A549 (cell line): ENCODE measurements at regions not wholly inside any gene's neighbourhood (a gene's known extent, or its start where the extent isn't known, plus 50 kb on each side); places are given as distances from the start of the nearest gene placed in this dataset.

ENCODE experiments used
- ATAC-seq, 2 experiments: fragments of 200-7000 bp in 1 of 2; fragments of >200 bp in 1 of 2; cut with Nextera tagmentation in 1 of 2; cut with Tn5 transposase in 1 of 2; 3 replicates each; pipeline versions ENCODE4 v1.8.0 to v1.9.1; 2018 to 2020; ENCODE audit warnings: mild to moderate bottlenecking in 1 of 2, moderate library complexity in 1 of 2
- CTCF ChIA-PET: fragments of 300-600 bp; sonication (Branson Sonifier 250); formaldehyde crosslinking; extraction: SDS; loops from one replicate; lab custom pipeline; 2021; ENCODE audit warnings: antibody characterized with exemption, inconsistent platforms; lab: Yijun Ruan, JAX
- POLR2A ChIA-PET: fragments of 350-600 bp; formaldehyde crosslinking; extraction: SDS; loops from one replicate; lab custom pipeline; 2021; ENCODE audit warnings: antibody characterized with exemption, inconsistent platforms; lab: Yijun Ruan, JAX
- DNase-seq, 2 experiments: peaks; one replicate each; pipeline versions ENCODE4 v3.0.0 to v3.0.0-alpha.2; 2011 to 2016; ENCODE audit warnings: low read depth in 1 of 2, low spot score in 1 of 2
- FAIRE-seq: peaks from 2 replicates; lab custom pipeline; 2011; peaks lifted over from hg19 to GRCh38; lab: Jason Lieb, UNC
- H3K27ac ChIP-seq, 2 experiments: fragments of >200 bp; sonication (Bioruptor Twin); formaldehyde crosslinking; 3 replicates each; pipeline ENCODE4 v1.5.1; 2016 to 2017
- H3K4me1 ChIP-seq: fragments of >200 bp; sonication (Bioruptor Twin); formaldehyde crosslinking; 3 replicates; pipeline ENCODE4 v1.6.1; 2016
- H3K4me2 ChIP-seq: fragments of >200 bp; sonication (Bioruptor Twin); formaldehyde crosslinking; 3 replicates; pipeline ENCODE4 v1.6.1; 2016
- H3K4me3 ChIP-seq: fragments of >200 bp; sonication (Bioruptor Twin); formaldehyde crosslinking; 3 replicates; pipeline ENCODE4 v1.5.1; 2016
- H3K9me3 ChIP-seq: fragments of >200 bp; sonication (Bioruptor Twin); formaldehyde crosslinking; 3 replicates; pipeline ENCODE4 v1.6.1; 2016
- CBX2 ChIP-seq: fragments of 200-600 bp; sonication (generic); IDR thresholded peaks from 2 replicates; pipeline ENCODE4 v1.6.1; 2016; ENCODE audit warnings: low read depth, mild to moderate bottlenecking, borderline replicate concordance
- CBX8 ChIP-seq: fragments of 200-600 bp; sonication (generic); IDR thresholded peaks from 2 replicates; pipeline ENCODE4 v1.6.1; 2016
- CEBPB ChIP-seq, 2 experiments: fragments of >200 bp in 1 of 2; sonication (Bioruptor Twin) in 1 of 2; formaldehyde crosslinking in 1 of 2; IDR thresholded peaks; 2 replicates each; pipeline ENCODE4 v1.6.1; 2012 to 2016
- CHD4 ChIP-seq: fragments of 200-600 bp; sonication (generic); IDR thresholded peaks from 2 replicates; pipeline ENCODE4 v1.6.1; 2016; ENCODE audit warnings: antibody characterized with exemption, mild to moderate bottlenecking, borderline replicate concordance
- ELK1 ChIP-seq: fragments of 150-350 bp; IDR thresholded peaks from 2 replicates; pipeline ENCODE4 v1.6.1; 2014; ENCODE audit warnings: low read depth, mild to moderate bottlenecking, low read length
- EP300 ChIP-seq, 2 experiments: fragments of >200 bp; sonication (Bioruptor Twin); formaldehyde crosslinking; IDR thresholded peaks; 2 replicates in 1 of 2; 3 replicates in 1 of 2; pipeline ENCODE4 v1.6.1; 2016 to 2017
- FOSL2 ChIP-seq, 2 experiments: fragments of 450-650 bp in 1 of 2; fragments of >200 bp in 1 of 2; sonication (Bioruptor Twin) in 1 of 2; formaldehyde crosslinking; IDR thresholded peaks; 2 replicates each; pipeline versions ENCODE4 v1.5.0 to v1.6.1; 2016 to 2020; ENCODE audit warnings: mild to moderate bottlenecking in 1 of 2, moderate library complexity in 1 of 2
- HEYL ChIP-seq: fragments of 250-450 bp; sonication (Bioruptor Pico); IDR thresholded peaks from 2 replicates; pipeline ENCODE4 v1.8.0; 2021; ENCODE audit warnings: mild to moderate bottlenecking, moderate library complexity
- HOXA7 ChIP-seq: fragments of 250-450 bp; sonication (Bioruptor Pico); IDR thresholded peaks from 2 replicates; pipeline ENCODE4 v1.5.0; 2020; ENCODE audit warnings: mild to moderate bottlenecking, moderate library complexity
- KDM1A ChIP-seq: fragments of 200-600 bp; sonication (generic); IDR thresholded peaks from 2 replicates; pipeline ENCODE4 v1.6.1; 2016; ENCODE audit warnings: low read depth, mild to moderate bottlenecking
- MAFK ChIP-seq: fragments of 450-650 bp; IDR thresholded peaks from 2 replicates; pipeline ENCODE4 v1.6.1; 2014; ENCODE audit not compliant: partially characterized antibody
- MAX ChIP-seq: IDR thresholded peaks from 2 replicates; pipeline ENCODE4 v1.6.1; 2012
- NR3C1 ChIP-seq: fragments of >200 bp; sonication (Bioruptor Twin); formaldehyde crosslinking; IDR thresholded peaks from 3 replicates; pipeline ENCODE4 v1.6.1; 2017
- PHF8 ChIP-seq: fragments of 200-600 bp; sonication (generic); IDR thresholded peaks from 2 replicates; pipeline ENCODE4 v1.6.1; 2016; ENCODE audit warnings: low read depth, mild to moderate bottlenecking, antibody characterized with exemption, moderate library complexity, borderline replicate concordance
- RAD21 ChIP-seq, 2 experiments: fragments of >200 bp in 1 of 2; sonication (Bioruptor Twin) in 1 of 2; formaldehyde crosslinking in 1 of 2; IDR thresholded peaks in 1 of 2; conservative IDR thresholded peaks in 1 of 2; 2 replicates in 1 of 2; 3 replicates in 1 of 2; pipeline ENCODE4 v1.6.1; 2012 to 2018; ENCODE audit warnings: inconsistent platforms in 1 of 2
- RARB ChIP-seq: fragments of 250-450 bp; sonication (Bioruptor Pico); IDR thresholded peaks from 2 replicates; pipeline ENCODE4 v1.8.0; 2021; ENCODE audit warnings: mild to moderate bottlenecking, moderate library complexity
- RFX5 ChIP-seq: fragments of 450-650 bp; IDR thresholded peaks from 2 replicates; pipeline ENCODE4 v1.7.1; 2014; ENCODE audit warnings: antibody characterized with exemption, mild to moderate bottlenecking, moderate library complexity
- WGBS: methylation state at CpG from one replicate; pipeline ENCODE4 v1.1.6; 2017; ENCODE audit errors: missing lambda C conversion rate; 5-methylcytosine and 5-hydroxymethylcytosine counted together
- TF ChIP-seq, protein P1 (sequence below): fragments of 250-450 bp; sonication (Bioruptor Pico); IDR thresholded peaks from 2 replicates; pipeline ENCODE4 v1.5.0; 2020; ENCODE audit warnings: low read depth, mild to moderate bottlenecking, moderate library complexity

- Histone ChIP-seq H3K4me1 (peaks cover 9% of the 10 kb centered on the region; the same call in 1 of the 3 replicates), H3K9me3 (no peaks in the 10 kb centered on the region), H3K4me3 (no peak overlapping the region), H3K4me2 (no peak overlapping the region), H3K27ac (no peak overlapping the region)
- WGBS: 55% methylated on average over 14 of the region's 16 CpGs
- CTCF ChIA-PET: interaction anchor here (1.0 to 1.8 kb wide), 3 partner anchors 114 to 236 kb away, joined by 3 to 6 read pairs (median 4); no protein-coding TSS in a partner anchor
- FAIRE-seq: no peak
- peak in 1 of 2 experiments; percentile 35 for DNase-seq
- peak; percentile 28 to 62; a peak in 5 of 6 replicates for ATAC-seq
- POLR2A ChIA-PET: no interaction called here
- TF ChIP-seq MAX (no peak), CHD4 (no peak), RFX5 (peak; percentile 81), CBX2 (no peak), HEYL (CRISPR knock-in tag) (no peak), CEBPB (IDR thresholded peaks at IDR 0.05) (no peak)
These were observed 179.6 kb upstream of the TNRC6C start for GRCh38 chr17:77778636-77779489.

DNA sequence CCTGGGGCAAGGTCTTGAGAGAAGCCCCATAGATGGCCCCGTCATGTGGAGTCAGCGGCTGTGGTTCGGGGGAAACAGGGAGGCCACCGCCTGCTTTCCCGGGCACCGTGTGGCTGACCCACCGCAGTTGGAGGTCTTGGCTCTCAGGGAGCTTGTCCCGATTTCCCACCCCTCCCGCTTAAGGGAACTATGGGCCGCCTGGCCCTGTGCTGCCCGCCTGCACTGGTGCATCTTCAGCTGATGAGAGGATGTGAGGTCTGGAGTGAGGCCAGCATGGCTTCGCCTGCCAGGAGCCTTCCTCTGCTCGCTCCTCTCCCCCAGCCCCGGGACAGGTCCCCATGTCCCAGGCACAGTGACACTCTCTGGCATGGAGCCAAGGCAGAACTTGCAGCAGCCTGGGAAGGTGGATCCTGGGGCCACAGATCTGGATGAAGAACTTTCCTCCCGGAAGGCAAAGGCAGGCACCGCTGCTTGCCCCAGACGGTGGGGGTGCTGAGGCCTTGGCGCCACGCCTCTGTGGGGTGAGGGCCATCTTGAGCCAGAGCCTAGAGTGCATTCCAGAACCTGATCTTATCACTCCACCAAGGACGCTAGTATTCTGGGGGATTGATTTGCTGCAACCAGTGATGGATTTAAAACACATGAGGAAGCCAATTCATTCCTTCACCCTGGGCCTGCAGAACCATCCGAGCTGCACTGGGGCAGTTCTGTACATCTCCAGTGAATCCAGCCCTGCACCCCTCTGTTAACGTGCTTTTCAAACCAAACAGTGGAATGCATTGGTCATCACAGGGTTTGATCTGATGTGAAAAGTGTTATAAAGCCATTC is 178.6 kb upstream of the TNRC6C start:
- Histone ChIP-seq H3K4me1 (peaks cover 9% of the 10 kb centered on the region; the same call in 1 of the 3 replicates), H3K4me3 (no peak overlapping the region), H3K9me3 (no peaks in the 10 kb centered on the region), H3K4me2 (no peak overlapping the region), H3K27ac (no peak overlapping the region)
- FAIRE-seq: no peak
- WGBS: 71% methylated on average over 20 of the region's 22 CpGs
- POLR2A ChIA-PET: no interaction called here
- peak in 1 of 2 experiments; percentile 34; a peak in 3 of 6 replicates for ATAC-seq
- CTCF ChIA-PET: interaction anchor here (1.1 to 1.8 kb wide), 2 partner anchors 234 to 237 kb away, joined by 4 to 6 read pairs; no protein-coding TSS in a partner anchor
- DNase-seq: no peak
- TF ChIP-seq CBX8: no peak

DNA sequence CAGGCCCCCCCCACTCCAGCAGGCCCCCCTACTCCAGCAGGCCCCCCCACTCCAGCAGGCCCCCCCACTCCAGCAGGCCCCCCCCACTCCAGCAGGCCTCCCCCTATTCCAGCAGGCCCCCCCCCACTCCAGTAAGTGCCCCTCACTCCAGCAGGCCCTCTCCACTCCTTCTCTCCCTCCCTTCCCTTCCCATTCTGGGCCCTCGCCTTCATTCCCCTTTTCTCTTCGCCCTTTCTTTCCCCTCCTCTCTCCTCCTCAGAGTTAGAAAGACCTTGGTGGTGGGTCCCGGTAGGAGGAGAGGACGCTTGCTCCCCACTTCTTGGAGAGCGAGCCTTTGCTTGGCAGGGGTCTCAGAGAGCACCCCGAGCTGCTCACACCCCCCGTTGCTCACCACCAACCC is 177.0 kb upstream of the TNRC6C start:
- ChIA-PET POLR2A (no interaction called here), CTCF (interaction anchor here (1.6 kb wide), 1 partner anchor 239 kb away, joined by 5 read pairs; no protein-coding TSS in a partner anchor)
- FAIRE-seq: no peak
- TF ChIP-seq CHD4 (no peak), RARB (CRISPR knock-in tag) (no peak), EP300 (IDR thresholded peaks at IDR 0.05) (no peak), ELK1 (no peak), MAFK (no peak), FOSL2 (IDR thresholded peaks at IDR 0.05) (no peak), FOSL2 (CRISPR knock-in tag; IDR thresholded peaks at IDR 0.05) (no peak), PHF8 (no peak), KDM1A (no peak), HOXA7 (CRISPR knock-in tag) (no peak), NR3C1 (no peak), RAD21 (conservative IDR thresholded peaks at IDR 0.05 in 1 of 2, IDR thresholded peaks at IDR 0.05 in 1 of 2) (no peak)
- TF ChIP-seq, protein P1, sequence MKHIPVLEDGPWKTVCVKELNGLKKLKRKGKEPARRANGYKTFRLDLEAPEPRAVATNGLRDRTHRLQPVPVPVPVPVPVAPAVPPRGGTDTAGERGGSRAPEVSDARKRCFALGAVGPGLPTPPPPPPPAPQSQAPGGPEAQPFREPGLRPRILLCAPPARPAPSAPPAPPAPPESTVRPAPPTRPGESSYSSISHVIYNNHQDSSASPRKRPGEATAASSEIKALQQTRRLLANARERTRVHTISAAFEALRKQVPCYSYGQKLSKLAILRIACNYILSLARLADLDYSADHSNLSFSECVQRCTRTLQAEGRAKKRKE (CRISPR knock-in tag): no peak
- TF ChIP-seq, all 56 proteins: peak for 0
- 44% methylated on average over 7 of the region's 7 CpGs for WGBS
- Histone ChIP-seq H3K4me1 (peaks cover 9% of the 10 kb centered on the region; the same call in 1 of the 3 replicates), H3K4me2 (no peak overlapping the region), H3K27ac (no peak overlapping the region), H3K9me3 (no peaks in the 10 kb centered on the region), H3K4me3 (no peak overlapping the region)
- ATAC-seq (no peak), DNase-seq (no peak)
